H1 (cell line): ENCODE measurements at regions not wholly inside any gene's neighbourhood (a gene's known extent, or its start where the extent isn't known, plus 50 kb on each side); places are given as distances from the start of the nearest gene placed in this dataset.

Experiments
- CTCF ChIA-PET: fragments of 300-600 bp; sonication (Branson Sonifier 250); formaldehyde crosslinking; loops from one replicate; lab custom pipeline; 2021; ENCODE audit not compliant: partially characterized antibody; lab: Charles Lee
- POLR2A ChIA-PET: fragments of 300-600 bp; sonication (Branson Sonifier 250); formaldehyde crosslinking; loops from one replicate; lab custom pipeline; 2021; ENCODE audit warnings: inconsistent platforms; ENCODE audit not compliant: partially characterized antibody; lab: Charles Lee
- DNase-seq, 2 experiments: peaks; one replicate each; pipeline versions ENCODE4 v3.0.0 to v3.0.0-alpha.2; 2010 to 2022; ENCODE audit warnings: low spot score in 2 of 2, low read depth in 1 of 2, mixed read lengths in 1 of 2
- FAIRE-seq: peaks from 2 replicates; lab custom pipeline; 2011; peaks lifted over from hg19 to GRCh38; lab: Jason Lieb, UNC
- H2AFZ ChIP-seq: 2 replicates; pipeline ENCODE4 v1.8.1; 2012; ENCODE audit warnings: low read length, inconsistent platforms
- H2AK5ac ChIP-seq: 2 replicates; pipeline ENCODE4 v1.6.1; 2013; ENCODE audit warnings: low read depth, low read length
- H2BK120ac ChIP-seq: replicated peaks from 2 replicates; pipeline ENCODE3; 2013; ENCODE audit warnings: low read depth, low read length, inconsistent platforms
- H2BK12ac ChIP-seq: 2 replicates; pipeline ENCODE4 v1.6.1; 2013; ENCODE audit warnings: low read depth, low read length
- H2BK15ac ChIP-seq: 2 replicates; pipeline ENCODE4 v1.6.1; 2013; ENCODE audit warnings: low read length
- H2BK20ac ChIP-seq: 2 replicates; pipeline ENCODE4 v1.6.1; 2013; ENCODE audit warnings: low read length
- H2BK5ac ChIP-seq: 2 replicates; pipeline ENCODE4 v1.6.1; 2013; ENCODE audit warnings: low read depth, low read length
- H3K14ac ChIP-seq: 2 replicates; pipeline ENCODE4 v1.6.1; 2013; ENCODE audit warnings: inconsistent platforms; ENCODE audit not compliant: insufficient read length
- H3K18ac ChIP-seq: 2 replicates; pipeline ENCODE4 v1.6.1; 2013; ENCODE audit warnings: low read length; ENCODE audit errors: extremely low read depth
- H3K23ac ChIP-seq: 2 replicates; pipeline ENCODE4 v1.6.1; 2013; ENCODE audit warnings: inconsistent platforms; ENCODE audit not compliant: insufficient read length
- H3K23me2 ChIP-seq: 2 replicates; pipeline ENCODE4 v1.6.1; 2013; ENCODE audit warnings: low read depth, low read length
- H3K27ac ChIP-seq: 2 replicates; pipeline ENCODE4 v1.6.1; 2011; ENCODE audit warnings: low read depth, low read length, inconsistent platforms
- H3K27me3 ChIP-seq, 4 experiments: replicated peaks in 1 of 4; 1 replicate in 1 of 4; 2 replicates in 3 of 4; pipeline versions ENCODE4 v1.6.1 to v1.8.1; 2011 to 2013; ENCODE audit warnings: low read length in 3 of 4, mild to moderate bottlenecking in 3 of 4, inconsistent platforms in 2 of 4, mixed read lengths in 2 of 4, moderate library complexity in 1 of 4; ENCODE audit not compliant: control insufficient read depth in 3 of 4, insufficient read depth in 3 of 4; ENCODE audit errors: extremely low read depth in 1 of 4
- H3K36me3 ChIP-seq, 4 experiments: 2 replicates each; pipeline versions ENCODE4 v1.6.1 to v1.8.1; 2011 to 2013; ENCODE audit warnings: mild to moderate bottlenecking in 4 of 4, low read length in 3 of 4, moderate library complexity in 2 of 4, control low read depth in 1 of 4, inconsistent platforms in 1 of 4; ENCODE audit not compliant: insufficient read depth in 4 of 4, control insufficient read depth in 2 of 4
- H3K4ac ChIP-seq: replicated peaks from 2 replicates; pipeline ENCODE3; 2013; ENCODE audit warnings: low read length, low read depth, mixed read lengths, inconsistent platforms; ENCODE audit not compliant: insufficient read length
- H3K4me1 ChIP-seq, 4 experiments: replicated peaks in 1 of 4; 1 replicate in 1 of 4; 2 replicates in 3 of 4; pipeline versions ENCODE4 v1.6.1 to v1.8.1; 2011 to 2013; ENCODE audit warnings: low read length in 3 of 4, inconsistent platforms in 2 of 4, mixed read lengths in 1 of 4; ENCODE audit not compliant: insufficient read depth in 4 of 4, control insufficient read depth in 3 of 4
- H3K4me2 ChIP-seq, 2 experiments: 2 replicates each; pipeline versions ENCODE4 v1.6.1 to v1.8.1; 2011 to 2013; ENCODE audit warnings: low read depth in 2 of 2, low read length in 2 of 2, control low read depth in 1 of 2, inconsistent platforms in 1 of 2, mild to moderate bottlenecking in 1 of 2; ENCODE audit not compliant: insufficient read depth in 1 of 2
- H3K4me3 ChIP-seq, 4 experiments: fragments of 200-600, 300-600 bp in 1 of 4; sonication (generic), shearing (Covaris generic), sonication (Bioruptor Twin) in 1 of 4; 2 replicates each; pipeline versions ENCODE4 v1.5.1 to v1.8.1; 2011 to 2016; ENCODE audit warnings: low read length in 4 of 4, low read depth in 3 of 4, control low read depth in 2 of 4, inconsistent platforms in 2 of 4, mild to moderate bottlenecking in 2 of 4, mixed read lengths in 1 of 4, moderate library complexity in 1 of 4; ENCODE audit not compliant: insufficient read depth in 2 of 4; ENCODE audit errors: extremely low read depth in 1 of 4
- H3K56ac ChIP-seq: replicated peaks from 2 replicates; pipeline ENCODE3; 2013; ENCODE audit warnings: low read depth, mild to moderate bottlenecking, mixed read lengths, low read length, inconsistent platforms; ENCODE audit not compliant: insufficient read length
- H3K79me1 ChIP-seq: 2 replicates; pipeline ENCODE4 v1.6.1; 2013; ENCODE audit warnings: low read depth, low read length, control low read depth
- H3K79me2 ChIP-seq, 2 experiments: 2 replicates each; pipeline versions ENCODE4 v1.6.1 to v1.8.1; 2012 to 2013; ENCODE audit warnings: low read length in 2 of 2, mild to moderate bottlenecking in 2 of 2, inconsistent platforms in 1 of 2; ENCODE audit not compliant: insufficient read depth in 2 of 2, control insufficient read depth in 1 of 2
- H3K9ac ChIP-seq, 4 experiments: replicated peaks in 1 of 4; 1 replicate in 1 of 4; 2 replicates in 3 of 4; pipeline versions ENCODE4 v1.6.1 to v1.8.1; 2011 to 2013; ENCODE audit warnings: low read depth in 3 of 4, low read length in 3 of 4, control low read depth in 2 of 4, mild to moderate bottlenecking in 2 of 4, moderate library complexity in 2 of 4, inconsistent platforms in 1 of 4; ENCODE audit errors: extremely low read depth in 1 of 4
- H3K9me3 ChIP-seq, 2 experiments: 2 replicates each; pipeline versions ENCODE4 v1.6.1 to v1.8.1; 2012 to 2013; ENCODE audit warnings: mild to moderate bottlenecking in 2 of 2, moderate library complexity in 2 of 2, control low read depth in 1 of 2, inconsistent platforms in 1 of 2, low read depth in 1 of 2, low read length in 1 of 2, mixed read lengths in 1 of 2; ENCODE audit not compliant: insufficient read depth in 2 of 2
- H4K20me1 ChIP-seq, 2 experiments: replicated peaks in 1 of 2; 2 replicates each; pipeline versions ENCODE3 to v1.8.1; 2011 to 2013; ENCODE audit warnings: inconsistent platforms in 2 of 2, low read length in 2 of 2, mild to moderate bottlenecking in 1 of 2; ENCODE audit not compliant: insufficient read depth in 2 of 2, control insufficient read depth in 1 of 2
- H4K5ac ChIP-seq: 2 replicates; pipeline ENCODE4 v1.6.1; 2013; ENCODE audit warnings: low read length, low read depth, mixed read lengths, inconsistent platforms; ENCODE audit not compliant: insufficient read length
- H4K8ac ChIP-seq: 2 replicates; pipeline ENCODE4 v1.8.0; 2013; ENCODE audit warnings: mild to moderate bottlenecking, moderate library complexity, low read length, inconsistent platforms; ENCODE audit not compliant: insufficient read depth; ENCODE audit errors: extremely low read depth
- H4K91ac ChIP-seq: replicated peaks from 2 replicates; pipeline ENCODE3; 2013; ENCODE audit warnings: low read length, mixed read lengths, inconsistent platforms; ENCODE audit not compliant: insufficient read length
- ATF3 ChIP-seq: IDR thresholded peaks from 2 replicates; pipeline ENCODE4 v1.6.1; 2011; ENCODE audit warnings: low read depth, mild to moderate bottlenecking, low read length; ENCODE audit not compliant: insufficient read depth
- CTBP2 ChIP-seq: IDR thresholded peaks from 2 replicates; pipeline ENCODE4 v1.7.0; 2011; ENCODE audit warnings: borderline replicate concordance, mild to moderate bottlenecking, moderate library complexity, mixed read lengths, low read length; ENCODE audit not compliant: insufficient read depth, insufficient read length
- GABPA ChIP-seq: IDR thresholded peaks from 2 replicates; pipeline ENCODE4 v1.6.1; 2011; ENCODE audit warnings: mild to moderate bottlenecking, low read length, moderate library complexity, borderline replicate concordance; ENCODE audit not compliant: insufficient read depth
- GTF2F1 ChIP-seq: IDR thresholded peaks from 2 replicates; pipeline ENCODE4 v1.6.1; 2012; ENCODE audit warnings: low read depth, low read length, improper control_type of control experiment, borderline replicate concordance
- HDAC2 ChIP-seq, 2 experiments: fragments of 300-600 bp in 1 of 2; sonication (generic) in 1 of 2; IDR thresholded peaks; 2 replicates each; pipeline ENCODE4 v1.6.1; 2011 to 2012; ENCODE audit warnings: low read depth in 2 of 2, low read length in 2 of 2, mild to moderate bottlenecking in 2 of 2, moderate library complexity in 2 of 2, borderline replicate concordance in 1 of 2, inconsistent platforms in 1 of 2
- JUND ChIP-seq: IDR thresholded peaks from 2 replicates; pipeline ENCODE4 v1.6.1; 2011; ENCODE audit warnings: mild to moderate bottlenecking, improper control_type of control experiment, low read length
- SIX5 ChIP-seq: IDR thresholded peaks from 2 replicates; pipeline ENCODE4 v1.6.1; 2011; ENCODE audit warnings: mild to moderate bottlenecking, low read depth, low read length
- SP4 ChIP-seq: IDR thresholded peaks from 2 replicates; pipeline ENCODE4 v1.6.1; 2012; ENCODE audit warnings: low read length, inconsistent platforms
- SRF ChIP-seq: IDR thresholded peaks from 2 replicates; pipeline ENCODE4 v1.6.1; 2011; ENCODE audit warnings: mild to moderate bottlenecking, low read depth, low read length, moderate library complexity
- SUZ12 ChIP-seq: fragments of 200-600 bp; sonication (generic); IDR thresholded peaks from 2 replicates; pipeline ENCODE4 v1.6.1; 2012; ENCODE audit warnings: mild to moderate bottlenecking, inconsistent platforms, low read length, moderate library complexity, mixed read lengths
- TBP ChIP-seq: IDR thresholded peaks from 2 replicates; pipeline ENCODE4 v1.6.1; 2011; ENCODE audit warnings: low read depth, low read length, improper control_type of control experiment
- TCF12 ChIP-seq: IDR thresholded peaks from 2 replicates; pipeline ENCODE4 v1.6.1; 2011; ENCODE audit warnings: low read depth, mild to moderate bottlenecking, low read length
- USF2 ChIP-seq: IDR thresholded peaks from 2 replicates; pipeline ENCODE4 v1.6.1; 2011; ENCODE audit warnings: low read length, improper control_type of control experiment
- WGBS, 2 experiments: shearing (Covaris generic) in 1 of 2; methylation state at CpG; one replicate each; pipeline versions ENCODE4 v1.1.6 to v1.1.7; 2013 to 2015; ENCODE audit warnings: low lambda C conversion rate in 2 of 2, mixed read lengths in 2 of 2, inconsistent platforms in 1 of 2, low coverage in 1 of 2, missing lambda C conversion rate in 1 of 2; ENCODE audit not compliant: insufficient replicate concordance in 2 of 2, insufficient coverage in 1 of 2, insufficient read length in 1 of 2; ENCODE audit errors: extremely low coverage in 1 of 2, missing lambda C conversion rate in 1 of 2; 5-methylcytosine and 5-hydroxymethylcytosine counted together

GRCh38 chr2:83103613-83104012 is 1355.5 kb downstream of the SUCLG1 start:
- Histone ChIP-seq H3K36me3 (no peaks in the 10 kb centered on the region), H4K91ac (no peak overlapping the region), H3K27ac (no peak overlapping the region), H2BK12ac (no peak overlapping the region), H2AK5ac (no peak overlapping the region), H2BK15ac (no peak overlapping the region), H4K8ac (no peak overlapping the region), H3K23me2 (no peaks in the 10 kb centered on the region), H3K18ac (no peak overlapping the region), H3K4ac (no peak overlapping the region), H2BK120ac (no peak overlapping the region), H3K4me1 (peaks cover 0 to 4% (median 0%) of the 10 kb centered on the region in 4 experiments; a peak in 1 of 7 replicates), H2BK20ac (no peak overlapping the region), H4K5ac (no peak overlapping the region), H2BK5ac (no peak overlapping the region), H3K79me2 (no peaks in the 10 kb centered on the region), H3K9ac (no peak overlapping the region), H3K27me3 (no peaks in the 10 kb centered on the region), H3K56ac (no peak overlapping the region), H3K4me3 (no peak overlapping the region), H3K9me3 (no peaks in the 10 kb centered on the region), H3K4me2 (no peak overlapping the region), H3K23ac (no peak overlapping the region), H3K14ac (no peak overlapping the region), H2AFZ (no peak overlapping the region), H3K79me1 (no peaks in the 10 kb centered on the region), H4K20me1 (no peaks in the 10 kb centered on the region)
- ChIA-PET CTCF (interaction anchor here (0.8 kb wide), 1 partner anchor 32 kb away, joined by 3 read pairs; no protein-coding TSS in a partner anchor), POLR2A (no interaction called here)
- WGBS, 2 experiments: 96% methylated on average over 1 of the region's 1 CpG; no CpG with 5 or more reads in 1 of the 2 experiments
- DNase-seq (no peak), FAIRE-seq (no peak)
- TF ChIP-seq CTBP2 (no peak), SP4 (no peak), ATF3 (no peak), HDAC2 (IDR thresholded peaks at IDR 0.05; ENCODE audit: borderline replicate concordance in 1 of 2, low read depth in 2 of 2, low read length in 2 of 2) (no peak), SUZ12 (no peak), GTF2F1 (no peak), SRF (no peak), SIX5 (no peak), JUND (no peak), GABPA (no peak), USF2 (no peak), TBP (no peak), TCF12 (no peak)
